DND-41 (cell line): ENCODE measurements at regions not wholly inside any gene's neighbourhood (a gene's known extent, or its start where the extent isn't known, plus 50 kb on each side); places are given as distances from the start of the nearest gene placed in this dataset.

Source experiments
- ATAC-seq: fragments of 200-7000 bp; cut with Tn5 transposase; 3 replicates; pipeline ENCODE4 v1.9.1; 2021; ENCODE audit warnings: low read depth; ENCODE audit not compliant: insufficient read depth
- DNase-seq: peaks from one replicate; pipeline ENCODE4 v3.0.0-alpha.2; 2020
- H2AFZ ChIP-seq: 2 replicates; pipeline ENCODE4 v1.6.0; 2012; ENCODE audit warnings: low read depth, low read length
- H3K27ac ChIP-seq: 2 replicates; pipeline ENCODE4 v1.5.1; 2012; ENCODE audit warnings: low read length, inconsistent platforms
- H3K27me3 ChIP-seq: fragments of 200-600 bp; sonication (generic); 2 replicates; pipeline ENCODE4 v1.6.0; 2012; ENCODE audit warnings: low read length, mild to moderate bottlenecking, inconsistent platforms; ENCODE audit not compliant: insufficient read depth, poor library complexity
- H3K36me3 ChIP-seq: 2 replicates; pipeline ENCODE4 v1.5.1; 2012; ENCODE audit warnings: low read length, inconsistent platforms; ENCODE audit not compliant: insufficient read depth
- H3K4me1 ChIP-seq: 2 replicates; pipeline ENCODE4 v1.5.1; 2012; ENCODE audit warnings: mild to moderate bottlenecking, low read length; ENCODE audit not compliant: insufficient read depth
- H3K4me2 ChIP-seq: 2 replicates; pipeline ENCODE4 v1.6.0; 2012; ENCODE audit warnings: mild to moderate bottlenecking, moderate library complexity, low read length, inconsistent platforms; ENCODE audit not compliant: insufficient read depth
- H3K4me3 ChIP-seq, 2 experiments: fragments of 200-600 bp in 1 of 2; shearing (Covaris generic) in 1 of 2; 2 replicates each; pipeline ENCODE4 v1.5.1; 2012 to 2016; ENCODE audit warnings: inconsistent platforms in 2 of 2, low read length in 2 of 2, mild to moderate bottlenecking in 2 of 2, low read depth in 1 of 2, moderate library complexity in 1 of 2
- H3K79me2 ChIP-seq: 2 replicates; pipeline ENCODE4 v1.6.0; 2012; ENCODE audit warnings: low read length, inconsistent platforms; ENCODE audit not compliant: insufficient read depth
- H3K9ac ChIP-seq: 2 replicates; pipeline ENCODE4 v1.6.0; 2012; ENCODE audit warnings: low read depth, mild to moderate bottlenecking, inconsistent platforms, low read length, moderate library complexity
- H3K9me3 ChIP-seq: 2 replicates; pipeline ENCODE4 v1.5.1; 2012; ENCODE audit warnings: low read length, moderate library complexity, mild to moderate bottlenecking, inconsistent platforms; ENCODE audit not compliant: insufficient read depth, severe bottlenecking
- H4K20me1 ChIP-seq: 2 replicates; pipeline ENCODE4 v1.6.0; 2012; ENCODE audit warnings: low read length; ENCODE audit not compliant: insufficient read depth
- EZH2 ChIP-seq: IDR thresholded peaks from 3 replicates; pipeline ENCODE4 v1.6.1; 2012; ENCODE audit warnings: borderline replicate concordance, low read depth, mild to moderate bottlenecking, moderate library complexity, low read length, inconsistent platforms; ENCODE audit not compliant: severe bottlenecking
- TF ChIP-seq, protein P1 (sequence below): IDR thresholded peaks from 2 replicates; pipeline ENCODE4 v1.5.1; 2012; ENCODE audit warnings: borderline replicate concordance, low read length, moderate library complexity, mild to moderate bottlenecking; ENCODE audit not compliant: poor library complexity, severe bottlenecking; ENCODE audit errors: extremely low read depth

- Histone ChIP-seq H3K79me2 (no peaks in the 10 kb centered on the region), H3K27ac (no peak overlapping the region), H3K4me2 (no peak overlapping the region), H4K20me1 (no peaks in the 10 kb centered on the region), H3K36me3 (no peaks in the 10 kb centered on the region), H2AFZ (no peak overlapping the region), H3K4me3 (no peak overlapping the region), H3K4me1 (no peaks in the 10 kb centered on the region), H3K27me3 (no peaks in the 10 kb centered on the region), H3K9ac (no peak overlapping the region), H3K9me3 (no peaks in the 10 kb centered on the region)
- DNase-seq (no peak), ATAC-seq (no peak)
- TF ChIP-seq, protein P1, sequence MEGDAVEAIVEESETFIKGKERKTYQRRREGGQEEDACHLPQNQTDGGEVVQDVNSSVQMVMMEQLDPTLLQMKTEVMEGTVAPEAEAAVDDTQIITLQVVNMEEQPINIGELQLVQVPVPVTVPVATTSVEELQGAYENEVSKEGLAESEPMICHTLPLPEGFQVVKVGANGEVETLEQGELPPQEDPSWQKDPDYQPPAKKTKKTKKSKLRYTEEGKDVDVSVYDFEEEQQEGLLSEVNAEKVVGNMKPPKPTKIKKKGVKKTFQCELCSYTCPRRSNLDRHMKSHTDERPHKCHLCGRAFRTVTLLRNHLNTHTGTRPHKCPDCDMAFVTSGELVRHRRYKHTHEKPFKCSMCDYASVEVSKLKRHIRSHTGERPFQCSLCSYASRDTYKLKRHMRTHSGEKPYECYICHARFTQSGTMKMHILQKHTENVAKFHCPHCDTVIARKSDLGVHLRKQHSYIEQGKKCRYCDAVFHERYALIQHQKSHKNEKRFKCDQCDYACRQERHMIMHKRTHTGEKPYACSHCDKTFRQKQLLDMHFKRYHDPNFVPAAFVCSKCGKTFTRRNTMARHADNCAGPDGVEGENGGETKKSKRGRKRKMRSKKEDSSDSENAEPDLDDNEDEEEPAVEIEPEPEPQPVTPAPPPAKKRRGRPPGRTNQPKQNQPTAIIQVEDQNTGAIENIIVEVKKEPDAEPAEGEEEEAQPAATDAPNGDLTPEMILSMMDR = no peak
- TF ChIP-seq EZH2 = no peak
Measured at GRCh38 chr6:141139461-141139860, 993.3 kb upstream of the GJE1 start.

GRCh38 chr6:141134723-141135122 lies 998.0 kb upstream of the GJE1 start:
- H4K20me1 ChIP-seq = no peaks in the 10 kb centered on the region
- H3K9me3 ChIP-seq = no peaks in the 10 kb centered on the region
- ATAC-seq (no peak), DNase-seq (no peak)
- H3K9ac ChIP-seq = no peak overlapping the region
- no peaks in the 10 kb centered on the region for H3K79me2 ChIP-seq
- H3K4me1 ChIP-seq = no peaks in the 10 kb centered on the region
- TF ChIP-seq EZH2 = no peak
- TF ChIP-seq, protein P1 = no peak
- no peak overlapping the region for H3K27ac ChIP-seq
- no peaks in the 10 kb centered on the region for H3K36me3 ChIP-seq
- H2AFZ ChIP-seq = no peak overlapping the region
- no peak overlapping the region for H3K4me3 ChIP-seq
- H3K4me2 ChIP-seq = no peak overlapping the region
- H3K27me3 ChIP-seq = no peaks in the 10 kb centered on the region

GRCh38 chr6:141133836-141134235 lies 998.9 kb upstream of the GJE1 start:
- Histone ChIP-seq H3K4me3 (no peak overlapping the region), H3K27ac (no peak overlapping the region), H2AFZ (no peak overlapping the region), H3K79me2 (no peaks in the 10 kb centered on the region), H3K9ac (no peak overlapping the region), H3K9me3 (no peaks in the 10 kb centered on the region), H3K4me1 (no peaks in the 10 kb centered on the region), H3K27me3 (no peaks in the 10 kb centered on the region), H3K36me3 (no peaks in the 10 kb centered on the region), H3K4me2 (no peak overlapping the region), H4K20me1 (no peaks in the 10 kb centered on the region)
- ATAC-seq = no peak
- no peak for DNase-seq
- TF ChIP-seq EZH2 = no peak
- TF ChIP-seq, protein P1 = no peak

DNA sequence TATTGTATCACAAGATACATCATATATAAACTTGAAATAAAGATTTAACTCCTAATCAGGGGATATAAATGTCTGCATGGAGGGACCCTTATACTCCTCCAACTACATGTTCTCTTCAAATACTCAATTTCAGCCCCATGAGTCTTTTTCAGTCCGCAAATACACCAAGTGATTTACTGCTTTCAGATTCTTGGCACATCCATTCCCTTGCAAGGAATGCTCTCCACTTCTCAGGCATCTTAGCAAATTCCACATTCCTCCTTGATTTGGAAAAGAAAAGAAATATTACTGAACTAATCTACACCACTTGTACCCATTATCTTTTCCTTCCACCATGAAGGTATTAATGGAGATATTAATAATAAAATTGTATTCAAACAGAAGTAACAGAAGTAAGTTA lies 999.4 kb upstream of the GJE1 start:
- H2AFZ ChIP-seq = no peak overlapping the region
- no peaks in the 10 kb centered on the region for H3K9me3 ChIP-seq
- H3K27me3 ChIP-seq = no peaks in the 10 kb centered on the region
- no peaks in the 10 kb centered on the region for H3K4me1 ChIP-seq
- no peak for ATAC-seq
- H3K9ac ChIP-seq = no peak overlapping the region
- no peak for DNase-seq
- no peaks in the 10 kb centered on the region for H4K20me1 ChIP-seq
- H3K36me3 ChIP-seq = no peaks in the 10 kb centered on the region
- H3K4me3 ChIP-seq = no peak overlapping the region
- no peak overlapping the region for H3K4me2 ChIP-seq
- no peak overlapping the region for H3K27ac ChIP-seq
- no peaks in the 10 kb centered on the region for H3K79me2 ChIP-seq
- TF ChIP-seq EZH2 = no peak
- TF ChIP-seq, protein P1 = no peak
